GM23248 (cell line): ENCODE measurements at regions not wholly inside any gene's neighbourhood (a gene's known extent, or its start where the extent isn't known, plus 50 kb on each side); places are given as distances from the start of the nearest gene placed in this dataset.

Source experiments
- DNase-seq: peaks from one replicate; pipeline ENCODE4 v3.0.0-alpha.2; 2015
- H2AFZ ChIP-seq: fragments of 200-600 bp; sonication (generic); 2 replicates; pipeline ENCODE4 v1.6.1; 2016; ENCODE audit warnings: antibody characterized with exemption
- H3F3A ChIP-seq: fragments of 200-600 bp; sonication (generic); 2 replicates; pipeline ENCODE4 v1.6.1; 2016; ENCODE audit warnings: mild to moderate bottlenecking, antibody characterized with exemption, mixed run types; ENCODE audit not compliant: insufficient read depth
- H3K27ac ChIP-seq: fragments of 200-600 bp; sonication (generic); 2 replicates; pipeline ENCODE4 v1.5.1; 2016; ENCODE audit warnings: mild to moderate bottlenecking
- H3K27me3 ChIP-seq: fragments of 200-600 bp; sonication (generic); replicated peaks from 2 replicates; pipeline ENCODE4 v1.6.1; 2016; ENCODE audit warnings: mild to moderate bottlenecking; ENCODE audit not compliant: insufficient read depth
- H3K36me3 ChIP-seq: fragments of 200-600 bp; sonication (generic); 2 replicates; pipeline ENCODE4 v1.6.1; 2016; ENCODE audit warnings: low read depth, mild to moderate bottlenecking
- H3K4me1 ChIP-seq: fragments of 200-600 bp; sonication (generic); 2 replicates; pipeline ENCODE4 v1.6.1; 2016; ENCODE audit warnings: mild to moderate bottlenecking; ENCODE audit not compliant: insufficient read depth
- H3K4me2 ChIP-seq: fragments of 200-600 bp; sonication (generic); one replicate; pipeline ENCODE4 v1.6.1; 2016; ENCODE audit warnings: mild to moderate bottlenecking; ENCODE audit not compliant: unreplicated experiment
- H3K4me3 ChIP-seq: fragments of 200-600 bp; sonication (generic); 2 replicates; pipeline ENCODE4 v1.5.1; 2016; ENCODE audit warnings: mild to moderate bottlenecking
- H3K79me2 ChIP-seq: fragments of 200-600 bp; sonication (generic); 2 replicates; pipeline ENCODE4 v1.6.1; 2016; ENCODE audit warnings: mild to moderate bottlenecking; ENCODE audit not compliant: insufficient read depth
- H3K9ac ChIP-seq: fragments of 200-600 bp; sonication (generic); 2 replicates; pipeline ENCODE4 v1.6.1; 2016; ENCODE audit warnings: mild to moderate bottlenecking
- H3K9me2 ChIP-seq: fragments of 200-600 bp; sonication (generic); 2 replicates; pipeline ENCODE4 v1.6.1; 2016; ENCODE audit warnings: mixed run types, mild to moderate bottlenecking, moderate library complexity; ENCODE audit not compliant: insufficient read depth
- H3K9me3 ChIP-seq: fragments of 200-600 bp; sonication (generic); one replicate; pipeline ENCODE4 v1.6.1; 2017; ENCODE audit warnings: low read depth
- H4K20me1 ChIP-seq: fragments of 200-600 bp; sonication (generic); 2 replicates; pipeline ENCODE4 v1.6.0; 2016; ENCODE audit not compliant: insufficient read depth
- EZH2 ChIP-seq: fragments of 200-600 bp; sonication (generic); IDR thresholded peaks from 2 replicates; pipeline ENCODE4 v1.6.1; 2018; ENCODE audit warnings: antibody characterized with exemption, mild to moderate bottlenecking; ENCODE audit not compliant: insufficient read depth, poor library complexity, severe bottlenecking
- EZH2phosphoT487 ChIP-seq: fragments of 200-600 bp; sonication (generic); IDR thresholded peaks from 2 replicates; pipeline ENCODE4 v1.6.1; 2018; ENCODE audit warnings: antibody characterized with exemption, moderate library complexity, mild to moderate bottlenecking, low read depth; ENCODE audit not compliant: insufficient read depth
- WGBS, 2 experiments: methylation state at CpG; one replicate each; pipeline ENCODE4 v1.1.6; 2015 to 2017; ENCODE audit warnings: low lambda C conversion rate in 2 of 2, low coverage in 1 of 2; ENCODE audit errors: missing lambda C conversion rate in 2 of 2; 5-methylcytosine and 5-hydroxymethylcytosine counted together
- in situ Hi-C: fragments of 300-500 bp; cut with MboI; formaldehyde crosslinking; loops from 2 replicates; pipeline ENCODE4 v1.15.0; 2020

- no peaks in the 10 kb centered on the region for H3K9me2 ChIP-seq
- TF ChIP-seq EZH2 (no peak), EZH2phosphoT487 (no peak)
Observed at GRCh38 chr11:91749251-91749650, 475.4 kb upstream of the FAT3 start.

GRCh38 chr11:91742155-91742554 is 482.5 kb upstream of the FAT3 start:
- H3K79me2 ChIP-seq: no peaks in the 10 kb centered on the region
- H3K9me3 ChIP-seq: no peaks in the 10 kb centered on the region
- H3K9ac ChIP-seq: no peak overlapping the region
- H2AFZ ChIP-seq: no peak overlapping the region
- no peak overlapping the region for H3K4me2 ChIP-seq
- H3K9me2 ChIP-seq: no peaks in the 10 kb centered on the region
- no peaks in the 10 kb centered on the region for H3K27me3 ChIP-seq
- no peak overlapping the region for H3K4me3 ChIP-seq
- no peaks in the 10 kb centered on the region for H3F3A ChIP-seq
- no peaks in the 10 kb centered on the region for H3K36me3 ChIP-seq
- in situ Hi-C loops: no loop called here
- H4K20me1 ChIP-seq: no peaks in the 10 kb centered on the region
- 14 to 16% methylated on average over 3 of the region's 3 CpGs for WGBS, 2 experiments
- DNase-seq: no peak
- TF ChIP-seq EZH2: no peak
- no peaks in the 10 kb centered on the region for H3K4me1 ChIP-seq
- H3K27ac ChIP-seq: no peak overlapping the region

More at GRCh38 chr11:91749251-91749650, 475.4 kb upstream of the FAT3 start:
- no peak for DNase-seq
- Histone ChIP-seq H3K36me3 (no peaks in the 10 kb centered on the region), H3K9me3 (no peaks in the 10 kb centered on the region), H3F3A (no peaks in the 10 kb centered on the region), H3K27me3 (no peaks in the 10 kb centered on the region), H4K20me1 (no peaks in the 10 kb centered on the region), H3K4me2 (no peak overlapping the region), H3K79me2 (no peaks in the 10 kb centered on the region), H3K4me3 (no peak overlapping the region), H3K9ac (no peak overlapping the region), H3K27ac (no peak overlapping the region), H2AFZ (no peak overlapping the region), H3K4me1 (no peaks in the 10 kb centered on the region)
- in situ Hi-C loops: no loop called here

GRCh38 chr11:91731051-91731450 is 493.6 kb upstream of the FAT3 start:
- H3K36me3 ChIP-seq: no peaks in the 10 kb centered on the region
- H3K79me2 ChIP-seq: no peaks in the 10 kb centered on the region
- H3K4me2 ChIP-seq: no peak overlapping the region
- no peaks in the 10 kb centered on the region for H3K9me2 ChIP-seq
- no peaks in the 10 kb centered on the region for H3F3A ChIP-seq
- peaks cover 6% of the 10 kb centered on the region for H3K9me3 ChIP-seq
- no peak for DNase-seq
- no peak overlapping the region for H3K27ac ChIP-seq
- WGBS, 2 experiments: 16 to 24% methylated on average over 6 of the region's 6 CpGs
- H3K9ac ChIP-seq: no peak overlapping the region
- H3K27me3 ChIP-seq: no peaks in the 10 kb centered on the region
- no peak overlapping the region for H3K4me3 ChIP-seq
- in situ Hi-C loops: no loop called here
- H4K20me1 ChIP-seq: no peaks in the 10 kb centered on the region
- TF ChIP-seq EZH2: no peak
- TF ChIP-seq EZH2phosphoT487: no peak
- no peak overlapping the region for H2AFZ ChIP-seq
- H3K4me1 ChIP-seq: no peaks in the 10 kb centered on the region

GRCh38 chr11:91730620-91731019 is 494.0 kb upstream of the FAT3 start:
- Histone ChIP-seq H3K9ac (no peak overlapping the region), H3K9me3 (peaks cover 6% of the 10 kb centered on the region), H3K79me2 (no peaks in the 10 kb centered on the region), H3K36me3 (no peaks in the 10 kb centered on the region), H3K9me2 (no peaks in the 10 kb centered on the region), H3K27me3 (no peaks in the 10 kb centered on the region), H3K4me1 (no peaks in the 10 kb centered on the region), H3K4me2 (no peak overlapping the region), H4K20me1 (no peaks in the 10 kb centered on the region), H2AFZ (no peak overlapping the region), H3K4me3 (no peak overlapping the region), H3K27ac (no peak overlapping the region), H3F3A (no peaks in the 10 kb centered on the region)
- in situ Hi-C loops: no loop called here
- no peak for DNase-seq
- TF ChIP-seq EZH2phosphoT487: no peak
- no peak for TF ChIP-seq EZH2
- 38 to 39% methylated on average over 4 of the region's 4 CpGs for WGBS, 2 experiments

- DNase-seq: no peak
Observed at GRCh38 chr11:91730057-91730456, 494.6 kb upstream of the FAT3 start.

More at GRCh38 chr11:91730057-91730456, 494.6 kb upstream of the FAT3 start:
- Histone ChIP-seq H3K36me3 (no peaks in the 10 kb centered on the region), H3K27ac (no peak overlapping the region), H3K9ac (no peak overlapping the region), H4K20me1 (no peaks in the 10 kb centered on the region), H3K4me3 (no peak overlapping the region), H3K9me2 (no peaks in the 10 kb centered on the region), H3F3A (no peaks in the 10 kb centered on the region), H3K4me2 (no peak overlapping the region), H2AFZ (no peak overlapping the region), H3K9me3 (peaks cover 6% of the 10 kb centered on the region), H3K4me1 (no peaks in the 10 kb centered on the region), H3K79me2 (no peaks in the 10 kb centered on the region), H3K27me3 (no peaks in the 10 kb centered on the region)
- in situ Hi-C loops: no loop called here
- TF ChIP-seq EZH2phosphoT487 (no peak), EZH2 (no peak)
